HFF-Myc (cell line): ENCODE measurements at regions not wholly inside any gene's neighbourhood (a gene's known extent, or its start where the extent isn't known, plus 50 kb on each side); places are given as distances from the start of the nearest gene placed in this dataset.

Source experiments
- DNase-seq: peaks from one replicate; pipeline ENCODE4 v3.0.0-alpha.2; 2011; ENCODE audit warnings: low read depth; ENCODE audit errors: extremely low read depth
- H3K4me3 ChIP-seq: replicated peaks from 2 replicates; pipeline ENCODE4 v1.5.1; 2011; ENCODE audit warnings: low read depth, mild to moderate bottlenecking, control low read depth, low read length
- CTCF ChIP-seq: IDR thresholded peaks from 2 replicates; pipeline ENCODE4 v1.5.1; 2012; ENCODE audit warnings: mild to moderate bottlenecking, low read depth, low read length, control low read depth; ENCODE audit errors: missing control alignments

- DNase-seq, result no peak
- no peak overlapping the region for H3K4me3 ChIP-seq
- no peak for TF ChIP-seq CTCF
Measured at GRCh38 chr5:63697811-63698210, 264.4 kb downstream of the HTR1A start.

GRCh38 chr5:63690546-63690945 is 271.7 kb downstream of the HTR1A start:
- TF ChIP-seq CTCF, result no peak
- no peak for DNase-seq
- H3K4me3 ChIP-seq, result no peak overlapping the region

GRCh38 chr5:63687854-63688516 is 274.3 kb downstream of the HTR1A start:
- no peak for DNase-seq
- H3K4me3 ChIP-seq, result no peak overlapping the region
- TF ChIP-seq CTCF, result no peak

- no peak overlapping the region for H3K4me3 ChIP-seq
- no peak for DNase-seq
- no peak for TF ChIP-seq CTCF
Measured at GRCh38 chr5:63686938-63687337, 275.3 kb downstream of the HTR1A start.

- H3K4me3 ChIP-seq, result no peak overlapping the region
- no peak for DNase-seq
Measured at GRCh38 chr5:63686181-63686580, 276.1 kb downstream of the HTR1A start.

GRCh38 chr5:63685454-63685853 is 276.8 kb downstream of the HTR1A start:
- no peak for TF ChIP-seq CTCF

More at GRCh38 chr5:63686181-63686580, 276.1 kb downstream of the HTR1A start:
- TF ChIP-seq CTCF, result no peak

GRCh38 chr5:63674881-63675280 is 287.4 kb downstream of the HTR1A start:
- TF ChIP-seq CTCF, result no peak
- DNase-seq, result no peak
- no peak overlapping the region for H3K4me3 ChIP-seq

More at GRCh38 chr5:63685454-63685853, 276.8 kb downstream of the HTR1A start:
- no peak for DNase-seq
- H3K4me3 ChIP-seq, result no peak overlapping the region
